Ectodermal cell (in vitro differentiated cells): ENCODE measurements at regions not wholly inside any gene's neighbourhood (a gene's known extent, or its start where the extent isn't known, plus 50 kb on each side); places are given as distances from the start of the nearest gene placed in this dataset.

Experiments used
- H3K27ac ChIP-seq: 2 replicates; pipeline ENCODE4 v1.7.0; 2013; ENCODE audit warnings: mild to moderate bottlenecking, low read depth, low read length; ENCODE audit not compliant: insufficient read depth, poor library complexity, severe bottlenecking
- H3K27me3 ChIP-seq: 2 replicates; pipeline ENCODE4 v1.7.0; 2013; ENCODE audit warnings: mild to moderate bottlenecking, low read length; ENCODE audit not compliant: insufficient read depth, control insufficient read depth, poor library complexity, severe bottlenecking
- H3K36me3 ChIP-seq: one replicate; pipeline ENCODE4 v1.7.0; 2013; ENCODE audit warnings: low read length; ENCODE audit not compliant: control insufficient read depth, insufficient read depth
- H3K4me1 ChIP-seq: one replicate; pipeline ENCODE4 v1.7.0; 2013; ENCODE audit warnings: low read length; ENCODE audit not compliant: control insufficient read depth, insufficient read depth
- H3K4me3 ChIP-seq: 2 replicates; pipeline ENCODE4 v1.7.0; 2013; ENCODE audit warnings: low read depth, low read length, control low read depth; ENCODE audit not compliant: insufficient read depth
- H3K9me3 ChIP-seq: 2 replicates; pipeline ENCODE4 v1.7.0; 2013; ENCODE audit warnings: mild to moderate bottlenecking, low read length, moderate library complexity; ENCODE audit not compliant: control insufficient read depth
- WGBS, 2 experiments: methylation state at CpG; one replicate each; pipeline ENCODE4 v1.1.7; 2013; ENCODE audit warnings: missing lambda C conversion rate in 2 of 2; 5-methylcytosine and 5-hydroxymethylcytosine counted together

GRCh38 chr20:19072988-19073387 is 139.5 kb upstream of the SLC24A3 start:
- Histone ChIP-seq H3K9me3 (no peaks in the 10 kb centered on the region), H3K4me3 (no peak overlapping the region), H3K27me3 (no peaks in the 10 kb centered on the region), H3K4me1 (no peaks in the 10 kb centered on the region), H3K36me3 (no peaks in the 10 kb centered on the region), H3K27ac (no peak overlapping the region)
- WGBS, 2 experiments: 75 to 76% methylated on average over 5 of the region's 5 CpGs

- H3K27me3 ChIP-seq: no peaks in the 10 kb centered on the region
- no peak overlapping the region for H3K4me3 ChIP-seq
- H3K9me3 ChIP-seq: no peaks in the 10 kb centered on the region
- H3K4me1 ChIP-seq: no peaks in the 10 kb centered on the region
- no peak overlapping the region for H3K27ac ChIP-seq
- WGBS, 2 experiments: 25 to 44% methylated on average over 2 of the region's 2 CpGs
- H3K36me3 ChIP-seq: no peaks in the 10 kb centered on the region
These were observed 138.7 kb upstream of the SLC24A3 start for GRCh38 chr20:19073584-19074218.

- Histone ChIP-seq H3K9me3 (no peaks in the 10 kb centered on the region), H3K4me3 (no peak overlapping the region), H3K27ac (no peak overlapping the region), H3K4me1 (no peaks in the 10 kb centered on the region), H3K36me3 (no peaks in the 10 kb centered on the region), H3K27me3 (no peaks in the 10 kb centered on the region)
- WGBS, 2 experiments: 0% methylated on average over 1 of the region's 1 CpG
These were observed 138.1 kb upstream of the SLC24A3 start for GRCh38 chr20:19074356-19074755.

GRCh38 chr20:19074828-19075516 is 137.5 kb upstream of the SLC24A3 start:
- Histone ChIP-seq H3K4me1 (no peaks in the 10 kb centered on the region), H3K27me3 (no peaks in the 10 kb centered on the region), H3K4me3 (no peak overlapping the region), H3K27ac (no peak overlapping the region), H3K9me3 (no peaks in the 10 kb centered on the region), H3K36me3 (no peaks in the 10 kb centered on the region)
- 90 to 91% methylated on average over 8 of the region's 8 CpGs for WGBS, 2 experiments

- Histone ChIP-seq H3K36me3 (no peaks in the 10 kb centered on the region), H3K9me3 (no peaks in the 10 kb centered on the region), H3K27ac (no peak overlapping the region), H3K4me3 (no peak overlapping the region), H3K4me1 (no peaks in the 10 kb centered on the region), H3K27me3 (no peaks in the 10 kb centered on the region)
- WGBS, 2 experiments: 91 to 94% methylated on average over 4 to 5 of the region's 5 CpGs
These were observed 134.8 kb upstream of the SLC24A3 start for GRCh38 chr20:19077370-19078220.

- Histone ChIP-seq H3K4me1 (no peaks in the 10 kb centered on the region), H3K27ac (no peak overlapping the region), H3K4me3 (no peak overlapping the region), H3K9me3 (no peaks in the 10 kb centered on the region), H3K27me3 (no peaks in the 10 kb centered on the region), H3K36me3 (no peaks in the 10 kb centered on the region)
- 95% methylated on average over 7 of the region's 7 CpGs for WGBS, 2 experiments
These were observed 133.7 kb upstream of the SLC24A3 start for GRCh38 chr20:19078448-19079373.

- Histone ChIP-seq H3K4me1 (no peaks in the 10 kb centered on the region), H3K27me3 (no peaks in the 10 kb centered on the region), H3K9me3 (no peaks in the 10 kb centered on the region), H3K36me3 (no peaks in the 10 kb centered on the region), H3K4me3 (no peak overlapping the region), H3K27ac (no peak overlapping the region)
- WGBS, 2 experiments: 83 to 84% methylated on average over 10 of the region's 10 CpGs
These were observed 132.7 kb upstream of the SLC24A3 start for GRCh38 chr20:19079536-19080299.

- H3K36me3 ChIP-seq: no peaks in the 10 kb centered on the region
- 81 to 88% methylated on average over 1 of the region's 1 CpG for WGBS, 2 experiments
- no peak overlapping the region for H3K27ac ChIP-seq
- no peaks in the 10 kb centered on the region for H3K4me1 ChIP-seq
- H3K27me3 ChIP-seq: no peaks in the 10 kb centered on the region
- no peaks in the 10 kb centered on the region for H3K9me3 ChIP-seq
- H3K4me3 ChIP-seq: no peak overlapping the region
These were observed 130.5 kb upstream of the SLC24A3 start for GRCh38 chr20:19081937-19082336.

- H3K27me3 ChIP-seq: no peaks in the 10 kb centered on the region
- 84 to 90% methylated on average over 6 to 8 of the region's 8 CpGs for WGBS, 2 experiments
- no peaks in the 10 kb centered on the region for H3K9me3 ChIP-seq
- no peaks in the 10 kb centered on the region for H3K4me1 ChIP-seq
- H3K27ac ChIP-seq: no peak overlapping the region
- H3K4me3 ChIP-seq: no peak overlapping the region
- no peaks in the 10 kb centered on the region for H3K36me3 ChIP-seq
These were observed 129.3 kb upstream of the SLC24A3 start for GRCh38 chr20:19083136-19083621.
